GM12864 (cell line): ENCODE measurements at regions not wholly inside any gene's neighbourhood (a gene's known extent, or its start where the extent isn't known, plus 50 kb on each side); places are given as distances from the start of the nearest gene placed in this dataset.

Source experiments
- DNase-seq: peaks from one replicate; pipeline ENCODE4 v3.0.0-alpha.2; 2011; ENCODE audit warnings: low read depth
- H3K4me3 ChIP-seq: 2 replicates; pipeline ENCODE4 v1.5.1; 2011; ENCODE audit warnings: mild to moderate bottlenecking, low read depth, low read length, control low read depth
- TF ChIP-seq, protein P1 (sequence below): IDR thresholded peaks from 2 replicates; pipeline ENCODE4 v1.5.1; 2011; ENCODE audit warnings: low read depth, mild to moderate bottlenecking, moderate library complexity, low read length, control low read depth, inconsistent platforms; ENCODE audit errors: missing control alignments

DNA sequence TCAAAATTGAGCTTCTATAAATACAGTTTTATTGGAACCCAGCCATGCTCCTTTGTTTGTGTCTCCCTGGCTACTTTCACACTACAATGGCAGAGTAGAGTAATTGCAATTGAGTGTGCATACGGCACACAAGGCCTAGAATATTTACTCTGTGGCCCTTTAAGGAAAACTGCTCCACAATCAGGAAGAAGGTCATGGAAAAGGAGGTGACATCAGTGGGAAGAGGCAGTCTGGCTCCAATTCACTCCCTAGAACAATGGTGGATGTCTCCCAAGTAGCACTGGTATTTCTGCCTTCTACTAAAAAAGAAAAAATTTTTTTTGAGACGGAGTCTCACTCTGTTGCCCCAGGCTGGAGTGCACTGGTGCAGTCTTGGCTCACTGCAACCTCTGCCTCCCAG, 51.3 kb downstream of the KRTAP19-8 start:
- no peak for DNase-seq
- no peak overlapping the region for H3K4me3 ChIP-seq
- TF ChIP-seq, protein P1, sequence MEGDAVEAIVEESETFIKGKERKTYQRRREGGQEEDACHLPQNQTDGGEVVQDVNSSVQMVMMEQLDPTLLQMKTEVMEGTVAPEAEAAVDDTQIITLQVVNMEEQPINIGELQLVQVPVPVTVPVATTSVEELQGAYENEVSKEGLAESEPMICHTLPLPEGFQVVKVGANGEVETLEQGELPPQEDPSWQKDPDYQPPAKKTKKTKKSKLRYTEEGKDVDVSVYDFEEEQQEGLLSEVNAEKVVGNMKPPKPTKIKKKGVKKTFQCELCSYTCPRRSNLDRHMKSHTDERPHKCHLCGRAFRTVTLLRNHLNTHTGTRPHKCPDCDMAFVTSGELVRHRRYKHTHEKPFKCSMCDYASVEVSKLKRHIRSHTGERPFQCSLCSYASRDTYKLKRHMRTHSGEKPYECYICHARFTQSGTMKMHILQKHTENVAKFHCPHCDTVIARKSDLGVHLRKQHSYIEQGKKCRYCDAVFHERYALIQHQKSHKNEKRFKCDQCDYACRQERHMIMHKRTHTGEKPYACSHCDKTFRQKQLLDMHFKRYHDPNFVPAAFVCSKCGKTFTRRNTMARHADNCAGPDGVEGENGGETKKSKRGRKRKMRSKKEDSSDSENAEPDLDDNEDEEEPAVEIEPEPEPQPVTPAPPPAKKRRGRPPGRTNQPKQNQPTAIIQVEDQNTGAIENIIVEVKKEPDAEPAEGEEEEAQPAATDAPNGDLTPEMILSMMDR: no peak

DNA sequence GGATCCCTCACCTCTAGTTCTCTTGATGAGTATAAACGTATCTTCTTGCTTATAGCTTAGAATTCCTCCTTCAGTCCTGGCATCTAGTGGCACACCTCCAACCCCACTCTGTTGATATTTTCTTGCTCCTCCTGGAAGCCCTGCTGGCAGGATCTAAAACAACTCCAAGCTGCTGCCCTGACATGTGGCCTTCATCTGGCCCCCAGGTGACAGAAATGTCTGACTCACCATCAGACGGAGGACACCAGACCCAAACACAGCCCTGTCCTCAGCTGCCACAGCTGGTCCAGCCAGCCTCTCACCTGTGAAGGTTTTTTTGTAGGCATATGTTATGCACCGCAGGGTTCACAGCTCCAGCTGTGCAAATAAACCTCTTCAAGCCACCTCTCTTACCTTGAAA, 53.4 kb downstream of the KRTAP19-8 start:
- H3K4me3 ChIP-seq: no peak overlapping the region
- no peak for DNase-seq
- TF ChIP-seq, protein P1: no peak

DNA sequence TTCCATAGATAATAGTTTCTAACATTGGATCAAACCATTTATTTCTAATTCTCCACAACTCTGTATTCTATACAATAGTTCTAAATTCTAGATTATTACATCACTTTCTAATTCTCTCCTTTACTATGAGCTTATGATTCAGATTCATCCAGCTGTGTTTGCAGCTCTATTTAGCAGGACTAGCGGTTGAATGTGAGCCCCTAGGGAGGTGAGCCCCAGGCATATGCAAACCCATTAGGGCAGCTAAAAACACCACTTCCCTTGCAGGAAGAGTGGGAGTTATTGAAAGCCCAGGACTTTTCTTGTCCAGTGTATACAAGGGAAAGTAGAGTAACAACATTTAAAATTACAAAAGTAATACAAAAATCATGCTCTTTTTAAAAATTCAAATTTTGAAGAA, 56.9 kb downstream of the KRTAP19-8 start:
- DNase-seq: no peak
- H3K4me3 ChIP-seq: no peak overlapping the region
- TF ChIP-seq, protein P1: no peak

DNA sequence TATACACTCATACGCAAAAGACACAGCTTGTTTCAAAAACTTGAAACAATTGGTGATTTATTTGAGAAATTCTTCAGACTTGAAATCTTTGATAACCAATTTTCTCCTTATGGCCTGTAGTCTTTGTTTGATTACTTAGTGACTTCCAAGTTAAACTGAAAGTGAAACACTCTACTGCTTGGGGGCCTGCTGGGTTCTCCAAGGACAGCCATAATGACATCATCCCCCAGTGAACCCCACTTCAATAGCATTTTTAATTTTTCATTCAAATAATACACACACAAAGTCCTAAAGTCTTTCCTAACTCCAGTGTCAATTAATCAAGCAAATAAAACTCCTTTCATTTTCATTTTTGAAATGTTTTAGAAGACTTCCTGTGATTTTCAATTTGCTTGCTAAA, 59.2 kb downstream of the KRTAP19-8 start:
- no peak overlapping the region for H3K4me3 ChIP-seq
- DNase-seq: no peak
- TF ChIP-seq, protein P1: no peak

DNA sequence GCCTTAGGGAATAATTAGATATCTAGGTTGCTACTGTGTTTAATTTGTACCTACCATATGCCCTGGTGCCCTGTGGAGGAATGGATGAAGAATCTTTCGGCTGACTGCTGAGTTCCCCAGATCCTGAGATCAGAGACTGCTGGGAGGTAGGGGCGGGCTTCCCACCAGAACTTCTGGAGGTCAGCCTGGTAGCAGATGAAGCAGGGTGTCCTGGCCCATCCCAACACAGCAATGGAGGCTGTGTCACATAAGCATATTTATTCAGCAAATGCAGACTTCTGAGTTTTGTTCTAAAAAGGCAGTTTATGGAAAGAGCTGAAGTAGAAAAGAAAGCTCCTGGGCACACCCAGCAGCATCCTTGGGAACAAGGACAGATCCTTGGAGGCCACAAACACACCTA, 74.0 kb downstream of the KRTAP19-8 start:
- TF ChIP-seq, protein P1: no peak
- H3K4me3 ChIP-seq: no peak overlapping the region
- no peak for DNase-seq

DNA sequence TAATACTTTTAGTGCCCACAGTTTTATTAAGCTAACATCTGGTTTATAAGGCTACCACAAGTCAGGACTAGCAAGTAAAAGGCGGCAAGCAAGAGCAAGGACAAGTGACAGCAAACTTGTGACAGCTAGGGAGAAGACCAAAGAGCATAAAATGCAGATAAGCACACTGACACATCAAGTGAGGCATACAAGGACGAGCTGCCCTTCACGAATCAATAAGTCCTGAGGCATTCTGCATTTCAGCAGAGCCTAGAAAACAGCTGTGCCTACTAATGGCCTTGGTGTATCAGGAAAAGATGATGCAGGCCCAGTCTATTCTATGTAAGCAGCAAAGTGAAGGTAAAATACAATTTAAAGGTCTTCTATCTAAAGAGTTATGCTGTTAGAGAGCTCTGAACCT, 74.8 kb downstream of the KRTAP19-8 start:
- no peak overlapping the region for H3K4me3 ChIP-seq
- DNase-seq: no peak
- TF ChIP-seq, protein P1: no peak

DNA sequence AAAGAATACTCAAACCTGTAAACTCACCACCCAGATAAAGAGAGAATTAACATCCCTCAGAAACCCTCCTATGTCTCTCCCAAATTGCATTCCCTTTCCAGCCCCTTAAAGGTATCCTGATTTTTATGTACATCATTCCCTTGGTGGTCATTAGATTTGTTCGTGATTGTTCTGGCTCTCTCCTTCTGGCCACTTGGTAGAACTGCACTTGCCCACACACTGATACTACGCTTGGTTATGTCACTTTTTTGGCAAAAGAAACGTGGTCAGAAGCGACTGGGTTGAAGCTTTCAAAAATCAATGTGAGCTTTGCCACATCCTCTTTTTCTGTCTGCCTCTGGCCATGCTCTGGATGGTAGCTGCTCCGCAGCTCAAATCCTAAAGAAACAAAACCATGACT, 76.3 kb downstream of the KRTAP19-8 start:
- no peak overlapping the region for H3K4me3 ChIP-seq
- DNase-seq: no peak
- TF ChIP-seq, protein P1: peak; percentile 45
